Cardiac muscle cell (in vitro differentiated cells and primary cell): ENCODE measurements at regions not wholly inside any gene's neighbourhood (a gene's known extent, or its start where the extent isn't known, plus 50 kb on each side); places are given as distances from the start of the nearest gene placed in this dataset.

Experiments
- DNase-seq, 2 donors: peaks; one replicate each; pipeline versions ENCODE4 v3.0.0 to v3.0.0-alpha.2; 2010 to 2017; ENCODE audit warnings: low read depth in 1 of 2, low spot score in 1 of 2
- H3K27ac ChIP-seq: fragments of 200-600 bp; sonication (generic); 2 replicates; pipeline ENCODE4 v1.5.1; 2016
- H3K27me3 ChIP-seq: fragments of 200-600 bp; sonication (generic); 2 replicates; pipeline ENCODE4 v1.6.0; 2016; ENCODE audit warnings: control low read depth
- H3K36me3 ChIP-seq: fragments of 200-600 bp; sonication (generic); 2 replicates; pipeline ENCODE4 v1.5.1; 2016; ENCODE audit warnings: control low read depth
- H3K4me1 ChIP-seq: fragments of 200-600 bp; sonication (generic); 2 replicates; pipeline ENCODE4 v1.8.1; 2017; ENCODE audit warnings: low read depth, mild to moderate bottlenecking, mixed run types
- H3K4me3 ChIP-seq: fragments of 200-600 bp; sonication (generic); 2 replicates; pipeline ENCODE4 v1.5.1; 2016; ENCODE audit warnings: mild to moderate bottlenecking
- H3K9me3 ChIP-seq: fragments of 200-600 bp; sonication (generic); 2 replicates; pipeline ENCODE4 v1.5.1; 2017; ENCODE audit warnings: low read depth, mild to moderate bottlenecking, control low read depth
- TF ChIP-seq, protein P1 (sequence below): IDR thresholded peaks from 2 replicates; pipeline ENCODE4 v1.5.1; 2012; ENCODE audit warnings: low read depth, mild to moderate bottlenecking, low read length

DNA sequence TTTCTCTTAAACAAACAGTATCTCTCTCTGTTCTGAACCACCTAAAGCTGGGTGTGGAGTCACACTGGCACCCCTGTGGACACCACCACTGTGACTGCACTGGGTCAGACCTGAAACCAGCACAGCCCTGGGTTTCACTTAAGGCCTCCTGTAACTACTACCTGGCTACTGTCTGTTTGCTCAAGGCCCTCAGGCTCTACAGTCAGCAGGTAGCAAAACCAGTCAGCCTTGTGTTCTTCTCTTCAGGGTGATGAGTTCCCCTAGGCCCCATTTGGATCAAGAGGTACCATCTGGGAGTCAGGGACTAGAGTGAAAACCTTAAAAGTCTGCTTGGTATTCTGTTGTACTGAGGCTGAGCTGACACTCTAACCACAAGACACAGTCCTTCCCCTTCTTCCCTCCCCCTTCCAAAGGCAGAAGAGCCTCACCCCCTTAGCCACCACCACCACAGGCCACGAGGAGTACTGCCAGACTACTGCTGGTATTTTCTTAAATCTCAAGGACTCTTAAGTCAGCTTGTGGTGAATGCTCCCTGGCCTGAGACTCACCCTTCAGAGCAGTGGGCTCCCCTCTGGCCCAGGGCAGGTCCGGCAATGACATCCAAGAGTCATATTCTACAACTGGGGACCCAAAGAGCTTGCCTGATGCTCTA, 153.2 kb upstream of the MON1B start:
- Histone ChIP-seq H3K27me3 (no peaks in the 10 kb centered on the region), H3K4me3 (no peak overlapping the region), H3K27ac (no peak overlapping the region), H3K4me1 (peaks cover 16% of the 10 kb centered on the region), H3K9me3 (no peaks in the 10 kb centered on the region), H3K36me3 (no peaks in the 10 kb centered on the region)
- DNase-seq, result no peak
- TF ChIP-seq, protein P1, sequence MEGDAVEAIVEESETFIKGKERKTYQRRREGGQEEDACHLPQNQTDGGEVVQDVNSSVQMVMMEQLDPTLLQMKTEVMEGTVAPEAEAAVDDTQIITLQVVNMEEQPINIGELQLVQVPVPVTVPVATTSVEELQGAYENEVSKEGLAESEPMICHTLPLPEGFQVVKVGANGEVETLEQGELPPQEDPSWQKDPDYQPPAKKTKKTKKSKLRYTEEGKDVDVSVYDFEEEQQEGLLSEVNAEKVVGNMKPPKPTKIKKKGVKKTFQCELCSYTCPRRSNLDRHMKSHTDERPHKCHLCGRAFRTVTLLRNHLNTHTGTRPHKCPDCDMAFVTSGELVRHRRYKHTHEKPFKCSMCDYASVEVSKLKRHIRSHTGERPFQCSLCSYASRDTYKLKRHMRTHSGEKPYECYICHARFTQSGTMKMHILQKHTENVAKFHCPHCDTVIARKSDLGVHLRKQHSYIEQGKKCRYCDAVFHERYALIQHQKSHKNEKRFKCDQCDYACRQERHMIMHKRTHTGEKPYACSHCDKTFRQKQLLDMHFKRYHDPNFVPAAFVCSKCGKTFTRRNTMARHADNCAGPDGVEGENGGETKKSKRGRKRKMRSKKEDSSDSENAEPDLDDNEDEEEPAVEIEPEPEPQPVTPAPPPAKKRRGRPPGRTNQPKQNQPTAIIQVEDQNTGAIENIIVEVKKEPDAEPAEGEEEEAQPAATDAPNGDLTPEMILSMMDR, result no peak

DNA sequence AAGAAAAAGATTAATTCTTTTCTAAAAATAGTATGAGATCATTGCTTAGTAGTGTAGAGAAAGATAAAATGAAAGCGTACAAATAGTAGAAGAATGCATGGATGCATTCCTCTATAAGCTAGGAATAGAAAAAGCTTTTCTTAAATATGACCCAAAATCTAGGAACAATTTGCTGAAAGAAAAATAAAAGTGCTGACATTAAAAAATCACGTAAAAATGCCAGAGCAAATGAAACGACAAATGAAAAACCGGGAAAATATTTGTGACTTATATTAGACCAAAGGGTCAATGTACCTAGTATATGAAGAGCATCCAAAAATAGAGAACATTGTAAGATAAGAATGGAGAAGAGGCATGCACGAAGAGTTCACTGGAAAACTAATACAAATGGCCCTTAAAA, 149.5 kb upstream of the MON1B start:
- TF ChIP-seq, protein P1, result no peak
- H3K27me3 ChIP-seq, result no peaks in the 10 kb centered on the region
- no peaks in the 10 kb centered on the region for H3K36me3 ChIP-seq
- no peak for DNase-seq
- no peaks in the 10 kb centered on the region for H3K9me3 ChIP-seq
- H3K4me1 ChIP-seq, result peaks cover 16% of the 10 kb centered on the region
- H3K4me3 ChIP-seq, result no peak overlapping the region
- no peak overlapping the region for H3K27ac ChIP-seq

DNA sequence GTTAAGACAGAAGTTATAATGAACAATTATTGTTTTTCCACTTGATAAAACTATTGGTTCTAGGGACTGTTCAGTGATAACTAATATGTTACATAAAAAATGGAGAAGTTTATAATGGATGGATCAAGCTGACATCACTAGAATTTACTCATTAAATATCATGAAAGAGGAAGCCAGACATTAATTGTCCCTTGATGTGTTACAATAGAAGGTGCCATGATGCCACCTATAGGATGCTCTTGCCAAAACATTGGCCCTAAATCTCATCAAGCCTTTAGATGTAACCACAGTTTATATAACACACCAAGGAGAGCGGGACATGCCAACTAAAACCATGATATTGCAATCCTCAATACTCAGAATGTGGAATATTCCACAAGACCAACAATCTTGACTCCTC, 147.9 kb upstream of the MON1B start:
- Histone ChIP-seq H3K36me3 (no peaks in the 10 kb centered on the region), H3K4me1 (peaks cover 16% of the 10 kb centered on the region), H3K4me3 (no peak overlapping the region), H3K27me3 (no peaks in the 10 kb centered on the region), H3K9me3 (no peaks in the 10 kb centered on the region), H3K27ac (no peak overlapping the region)
- TF ChIP-seq, protein P1, result peak; percentile 44
- DNase-seq, result peak in 1 of 2 donors; percentile 49

DNA sequence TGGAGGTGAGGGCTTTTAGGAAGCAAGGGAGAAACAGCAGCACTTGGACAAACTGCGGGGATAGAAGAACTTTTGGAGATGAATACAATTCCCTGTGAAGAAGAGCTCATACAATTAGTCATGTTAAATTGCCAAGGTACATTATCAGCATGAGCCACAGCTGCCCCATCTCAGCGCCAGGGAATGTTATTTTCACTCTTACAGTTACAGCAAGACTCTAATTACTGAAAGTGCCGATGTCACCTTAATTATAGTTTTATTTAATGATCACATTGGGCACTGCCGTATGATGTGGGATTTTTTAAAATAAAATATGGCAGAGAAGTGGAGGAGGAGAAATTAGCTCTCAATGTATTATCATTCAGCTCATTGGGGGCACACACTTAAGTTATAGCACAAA, 144.8 kb upstream of the MON1B start:
- no peaks in the 10 kb centered on the region for H3K9me3 ChIP-seq
- TF ChIP-seq, protein P1, result no peak
- H3K36me3 ChIP-seq, result no peaks in the 10 kb centered on the region
- H3K27ac ChIP-seq, result no peak overlapping the region
- H3K4me3 ChIP-seq, result no peak overlapping the region
- no peak for DNase-seq
- no peaks in the 10 kb centered on the region for H3K27me3 ChIP-seq
- peaks cover 10% of the 10 kb centered on the region for H3K4me1 ChIP-seq

DNA sequence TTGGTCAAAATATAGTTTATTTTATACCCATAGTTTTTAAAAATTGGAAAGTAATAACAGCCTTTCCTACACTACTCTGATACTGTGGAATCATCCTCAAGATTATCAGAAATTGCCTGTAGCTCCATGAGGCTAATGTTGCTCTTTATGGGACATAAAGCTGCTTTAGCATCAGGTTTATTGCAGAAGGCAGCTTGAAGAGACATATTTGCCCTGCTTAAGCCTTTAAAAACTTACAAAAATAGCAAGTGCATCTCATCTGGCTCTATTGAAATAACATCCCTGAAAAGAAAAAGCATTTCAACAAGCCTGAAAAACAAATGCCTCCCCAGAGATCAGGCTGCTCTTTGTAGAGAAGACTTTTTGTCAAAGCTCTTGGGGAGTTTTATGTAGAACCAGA, 142.9 kb upstream of the MON1B start:
- no peak for DNase-seq
- Histone ChIP-seq H3K27ac (no peak overlapping the region), H3K9me3 (no peaks in the 10 kb centered on the region), H3K4me1 (no peaks in the 10 kb centered on the region), H3K27me3 (no peaks in the 10 kb centered on the region), H3K36me3 (no peaks in the 10 kb centered on the region), H3K4me3 (no peak overlapping the region)
- TF ChIP-seq, protein P1, result no peak
